ENCODE measurements at regions not wholly inside any gene's neighbourhood (a gene's known extent, or its start where the extent isn't known, plus 50 kb on each side); places are given as distances from the start of the nearest gene placed in this dataset.

DNA sequence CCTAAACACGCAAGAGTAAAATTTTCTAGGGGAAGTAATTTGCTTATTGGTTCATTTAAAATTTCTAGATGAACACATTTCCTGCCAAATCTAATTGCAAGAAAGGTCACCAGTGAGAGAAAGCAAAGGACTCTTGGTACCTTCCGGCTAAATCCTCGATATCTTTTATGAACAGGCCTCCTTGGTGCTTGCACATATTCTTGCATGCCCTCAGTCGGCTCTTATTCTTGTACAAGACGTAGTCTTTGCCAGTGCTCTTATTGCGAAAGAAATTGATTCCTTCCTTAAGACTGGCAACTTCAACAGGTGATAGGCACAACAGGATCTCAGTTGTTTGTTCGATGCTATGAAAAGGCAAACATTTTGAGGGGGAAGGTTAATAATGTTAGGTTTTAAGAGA, 141.7 kb upstream of the CARMIL1 start:
- TF ChIP-seq, protein P1, sequence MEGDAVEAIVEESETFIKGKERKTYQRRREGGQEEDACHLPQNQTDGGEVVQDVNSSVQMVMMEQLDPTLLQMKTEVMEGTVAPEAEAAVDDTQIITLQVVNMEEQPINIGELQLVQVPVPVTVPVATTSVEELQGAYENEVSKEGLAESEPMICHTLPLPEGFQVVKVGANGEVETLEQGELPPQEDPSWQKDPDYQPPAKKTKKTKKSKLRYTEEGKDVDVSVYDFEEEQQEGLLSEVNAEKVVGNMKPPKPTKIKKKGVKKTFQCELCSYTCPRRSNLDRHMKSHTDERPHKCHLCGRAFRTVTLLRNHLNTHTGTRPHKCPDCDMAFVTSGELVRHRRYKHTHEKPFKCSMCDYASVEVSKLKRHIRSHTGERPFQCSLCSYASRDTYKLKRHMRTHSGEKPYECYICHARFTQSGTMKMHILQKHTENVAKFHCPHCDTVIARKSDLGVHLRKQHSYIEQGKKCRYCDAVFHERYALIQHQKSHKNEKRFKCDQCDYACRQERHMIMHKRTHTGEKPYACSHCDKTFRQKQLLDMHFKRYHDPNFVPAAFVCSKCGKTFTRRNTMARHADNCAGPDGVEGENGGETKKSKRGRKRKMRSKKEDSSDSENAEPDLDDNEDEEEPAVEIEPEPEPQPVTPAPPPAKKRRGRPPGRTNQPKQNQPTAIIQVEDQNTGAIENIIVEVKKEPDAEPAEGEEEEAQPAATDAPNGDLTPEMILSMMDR (IDR thresholded peaks at IDR 0.05; ENCODE audit: poor library complexity): no peak
- TF ChIP-seq EZH2 (IDR thresholded peaks at IDR 0.05; ENCODE audit: borderline replicate concordance) (no peak), EZH2phosphoT487 (IDR thresholded peaks at IDR 0.05; ENCODE audit: low read depth, severe bottlenecking, unreplicated experiment) (no peak)

All from hepatocyte (in vitro differentiated cells).